BJ (cell line): ENCODE measurements at regions not wholly inside any gene's neighbourhood (a gene's known extent, or its start where the extent isn't known, plus 50 kb on each side); places are given as distances from the start of the nearest gene placed in this dataset.

Source experiments
- CTCF ChIA-PET: fragments of 350-600 bp; formaldehyde crosslinking; extraction: SDS; loops from one replicate; lab custom pipeline; 2021; ENCODE audit warnings: antibody characterized with exemption, inconsistent platforms; lab: Yijun Ruan, JAX
- POLR2A ChIA-PET: fragments of 300-600 bp; sonication (Branson Sonifier 250); formaldehyde crosslinking; extraction: SDS; loops from one replicate; lab custom pipeline; 2021; ENCODE audit warnings: antibody characterized with exemption; lab: Charles Lee
- DNase-seq: peaks from one replicate; pipeline ENCODE4 v3.0.0-alpha.2; 2011; ENCODE audit warnings: low read depth
- H3K27me3 ChIP-seq: 2 replicates; pipeline ENCODE4 v1.6.0; 2011; ENCODE audit warnings: low read length; ENCODE audit not compliant: control insufficient read depth, insufficient read depth
- H3K36me3 ChIP-seq: 2 replicates; pipeline ENCODE4 v1.5.1; 2011; ENCODE audit warnings: low read length; ENCODE audit not compliant: control insufficient read depth, insufficient read depth
- H3K4me3 ChIP-seq: 2 replicates; pipeline ENCODE4 v1.5.1; 2011; ENCODE audit warnings: low read depth, mild to moderate bottlenecking, control low read depth, low read length
- CTCF ChIP-seq: IDR thresholded peaks from 2 replicates; pipeline ENCODE4 v1.5.1; 2011; ENCODE audit warnings: low read depth, mild to moderate bottlenecking, control low read depth, inconsistent platforms, low read length, moderate library complexity; ENCODE audit not compliant: insufficient read depth

- Histone ChIP-seq H3K27me3 (no peaks in the 10 kb centered on the region), H3K4me3 (no peak overlapping the region), H3K36me3 (no peaks in the 10 kb centered on the region)
- CTCF ChIA-PET: no interaction called here
- DNase-seq: no peak
- POLR2A ChIA-PET: no interaction called here
- no peak for TF ChIP-seq CTCF
Measured at GRCh38 chr5:40400245-40400644, 279.5 kb upstream of the PTGER4 start.

GRCh38 chr5:40399349-40399748 lies 280.4 kb upstream of the PTGER4 start:
- CTCF ChIA-PET: interaction anchor here (0.5 kb wide), 1 partner anchor 1555 kb away, joined by 4 read pairs; no protein-coding TSS in a partner anchor
- POLR2A ChIA-PET: no interaction called here
- peak; percentile 37 for DNase-seq
- no peak overlapping the region for H3K4me3 ChIP-seq
- TF ChIP-seq CTCF: no peak
- H3K27me3 ChIP-seq: no peaks in the 10 kb centered on the region
- H3K36me3 ChIP-seq: no peaks in the 10 kb centered on the region

GRCh38 chr5:40397976-40398375 lies 281.7 kb upstream of the PTGER4 start:
- TF ChIP-seq CTCF: no peak
- no peaks in the 10 kb centered on the region for H3K36me3 ChIP-seq
- DNase-seq: no peak
- POLR2A ChIA-PET: no interaction called here
- CTCF ChIA-PET: interaction anchor here (1.0 kb wide), 1 partner anchor 9 kb away, joined by 3 read pairs; no protein-coding TSS in a partner anchor
- no peaks in the 10 kb centered on the region for H3K27me3 ChIP-seq
- H3K4me3 ChIP-seq: no peak overlapping the region

- H3K36me3 ChIP-seq: no peaks in the 10 kb centered on the region
- no peak for DNase-seq
- H3K27me3 ChIP-seq: no peaks in the 10 kb centered on the region
- no peak overlapping the region for H3K4me3 ChIP-seq
- no peak for TF ChIP-seq CTCF
- POLR2A ChIA-PET: no interaction called here
- CTCF ChIA-PET: interaction anchor here (1.0 kb wide), 1 partner anchor 8 kb away, joined by 3 read pairs; no protein-coding TSS in a partner anchor
Measured at GRCh38 chr5:40397091-40397490, 282.6 kb upstream of the PTGER4 start.

GRCh38 chr5:40396317-40396716 lies 283.4 kb upstream of the PTGER4 start:
- Histone ChIP-seq H3K4me3 (no peak overlapping the region), H3K36me3 (no peaks in the 10 kb centered on the region), H3K27me3 (no peaks in the 10 kb centered on the region)
- TF ChIP-seq CTCF: no peak
- no peak for DNase-seq
- POLR2A ChIA-PET: no interaction called here
- CTCF ChIA-PET: no interaction called here
